WTC11 (cell line): ENCODE measurements at regions not wholly inside any gene's neighbourhood (a gene's known extent, or its start where the extent isn't known, plus 50 kb on each side); places are given as distances from the start of the nearest gene placed in this dataset.

Source experiments
- CREM ChIP-seq: sonication (generic); formaldehyde crosslinking; IDR thresholded peaks from 2 replicates; pipeline ENCODE4 v1.8.1; 2022; ENCODE audit warnings: mild to moderate bottlenecking, missing genetic modification reagents, moderate library complexity
- FOXK1 ChIP-seq: sonication (generic); formaldehyde crosslinking; IDR thresholded peaks from 2 replicates; pipeline ENCODE4 v1.8.0; 2022; ENCODE audit warnings: mild to moderate bottlenecking, moderate library complexity, missing genetic modification reagents
- KAT7 ChIP-seq: sonication (generic); formaldehyde crosslinking; IDR thresholded peaks from 2 replicates; pipeline ENCODE4 v1.8.1; 2023; ENCODE audit warnings: missing genetic modification reagents, mild to moderate bottlenecking, borderline replicate concordance
- OVOL2 ChIP-seq: fragments of 250-450 bp; sonication (Bioruptor Pico); IDR thresholded peaks from 2 replicates; pipeline ENCODE4 v1.9.0; 2021; ENCODE audit warnings: mild to moderate bottlenecking, borderline replicate concordance
- RELA ChIP-seq: sonication (generic); formaldehyde crosslinking; IDR thresholded peaks from 2 replicates; pipeline ENCODE4 v1.8.1; 2022; ENCODE audit warnings: missing genetic modification reagents, mild to moderate bottlenecking, borderline replicate concordance
- TCF7 ChIP-seq: sonication (generic); formaldehyde crosslinking; IDR thresholded peaks from 2 replicates; pipeline ENCODE4 v1.8.0; 2022; ENCODE audit warnings: mild to moderate bottlenecking, low read depth, missing genetic modification reagents, moderate library complexity
- ZNF121 ChIP-seq: sonication (generic); formaldehyde crosslinking; IDR thresholded peaks from 2 replicates; pipeline ENCODE4 v1.8.0; 2023; ENCODE audit warnings: missing genetic modification reagents
- TF ChIP-seq, protein P1 (sequence below): fragments of 200-600 bp; IDR thresholded peaks from 2 replicates; pipeline ENCODE4 v1.8.0; 2022; ENCODE audit warnings: antibody characterized with exemption
- TF ChIP-seq, protein P2 (sequence below): sonication (generic); formaldehyde crosslinking; IDR thresholded peaks from 2 replicates; pipeline ENCODE4 v1.8.0; 2022; ENCODE audit warnings: missing genetic modification reagents
- TF ChIP-seq, protein P3 (sequence below): sonication (generic); formaldehyde crosslinking; IDR thresholded peaks from 2 replicates; pipeline ENCODE4 v1.8.1; 2022; ENCODE audit warnings: mild to moderate bottlenecking, moderate library complexity, missing genetic modification reagents

DNA sequence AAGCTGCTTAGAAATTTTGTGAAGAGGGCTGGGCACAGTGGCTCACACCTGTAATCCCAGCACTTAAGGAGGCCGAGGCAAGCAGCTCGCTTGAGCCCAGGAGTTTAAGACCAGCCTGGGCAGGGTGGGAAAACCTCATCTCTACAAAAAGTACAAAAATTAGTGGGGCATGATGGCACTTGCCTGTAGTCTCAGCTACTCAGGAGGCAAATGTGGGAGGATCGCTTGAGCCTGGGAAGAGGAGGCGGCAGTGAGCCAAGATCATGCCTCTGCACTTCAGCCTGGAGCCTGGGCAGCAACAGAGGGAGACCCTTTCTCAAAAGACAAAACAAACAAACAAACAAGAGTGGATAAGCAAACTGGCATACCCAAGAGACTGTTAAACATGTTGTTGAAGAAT lies 308.3 kb upstream of the ADGRB3 start:
- TF ChIP-seq, protein P1, sequence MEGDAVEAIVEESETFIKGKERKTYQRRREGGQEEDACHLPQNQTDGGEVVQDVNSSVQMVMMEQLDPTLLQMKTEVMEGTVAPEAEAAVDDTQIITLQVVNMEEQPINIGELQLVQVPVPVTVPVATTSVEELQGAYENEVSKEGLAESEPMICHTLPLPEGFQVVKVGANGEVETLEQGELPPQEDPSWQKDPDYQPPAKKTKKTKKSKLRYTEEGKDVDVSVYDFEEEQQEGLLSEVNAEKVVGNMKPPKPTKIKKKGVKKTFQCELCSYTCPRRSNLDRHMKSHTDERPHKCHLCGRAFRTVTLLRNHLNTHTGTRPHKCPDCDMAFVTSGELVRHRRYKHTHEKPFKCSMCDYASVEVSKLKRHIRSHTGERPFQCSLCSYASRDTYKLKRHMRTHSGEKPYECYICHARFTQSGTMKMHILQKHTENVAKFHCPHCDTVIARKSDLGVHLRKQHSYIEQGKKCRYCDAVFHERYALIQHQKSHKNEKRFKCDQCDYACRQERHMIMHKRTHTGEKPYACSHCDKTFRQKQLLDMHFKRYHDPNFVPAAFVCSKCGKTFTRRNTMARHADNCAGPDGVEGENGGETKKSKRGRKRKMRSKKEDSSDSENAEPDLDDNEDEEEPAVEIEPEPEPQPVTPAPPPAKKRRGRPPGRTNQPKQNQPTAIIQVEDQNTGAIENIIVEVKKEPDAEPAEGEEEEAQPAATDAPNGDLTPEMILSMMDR = no peak
- no peak for TF ChIP-seq RELA (CRISPR knock-in tag)
- no peak for TF ChIP-seq CREM
- TF ChIP-seq KAT7 (CRISPR knock-in tag) = no peak
- TF ChIP-seq, protein P2, sequence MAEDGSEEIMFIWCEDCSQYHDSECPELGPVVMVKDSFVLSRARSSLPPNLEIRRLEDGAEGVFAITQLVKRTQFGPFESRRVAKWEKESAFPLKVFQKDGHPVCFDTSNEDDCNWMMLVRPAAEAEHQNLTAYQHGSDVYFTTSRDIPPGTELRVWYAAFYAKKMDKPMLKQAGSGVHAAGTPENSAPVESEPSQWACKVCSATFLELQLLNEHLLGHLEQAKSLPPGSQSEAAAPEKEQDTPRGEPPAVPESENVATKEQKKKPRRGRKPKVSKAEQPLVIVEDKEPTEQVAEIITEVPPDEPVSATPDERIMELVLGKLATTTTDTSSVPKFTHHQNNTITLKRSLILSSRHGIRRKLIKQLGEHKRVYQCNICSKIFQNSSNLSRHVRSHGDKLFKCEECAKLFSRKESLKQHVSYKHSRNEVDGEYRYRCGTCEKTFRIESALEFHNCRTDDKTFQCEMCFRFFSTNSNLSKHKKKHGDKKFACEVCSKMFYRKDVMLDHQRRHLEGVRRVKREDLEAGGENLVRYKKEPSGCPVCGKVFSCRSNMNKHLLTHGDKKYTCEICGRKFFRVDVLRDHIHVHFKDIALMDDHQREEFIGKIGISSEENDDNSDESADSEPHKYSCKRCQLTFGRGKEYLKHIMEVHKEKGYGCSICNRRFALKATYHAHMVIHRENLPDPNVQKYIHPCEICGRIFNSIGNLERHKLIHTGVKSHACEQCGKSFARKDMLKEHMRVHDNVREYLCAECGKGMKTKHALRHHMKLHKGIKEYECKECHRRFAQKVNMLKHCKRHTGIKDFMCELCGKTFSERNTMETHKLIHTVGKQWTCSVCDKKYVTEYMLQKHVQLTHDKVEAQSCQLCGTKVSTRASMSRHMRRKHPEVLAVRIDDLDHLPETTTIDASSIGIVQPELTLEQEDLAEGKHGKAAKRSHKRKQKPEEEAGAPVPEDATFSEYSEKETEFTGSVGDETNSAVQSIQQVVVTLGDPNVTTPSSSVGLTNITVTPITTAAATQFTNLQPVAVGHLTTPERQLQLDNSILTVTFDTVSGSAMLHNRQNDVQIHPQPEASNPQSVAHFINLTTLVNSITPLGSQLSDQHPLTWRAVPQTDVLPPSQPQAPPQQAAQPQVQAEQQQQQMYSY (CRISPR knock-in tag) = no peak
- TF ChIP-seq FOXK1 = no peak
- TF ChIP-seq, protein P3, sequence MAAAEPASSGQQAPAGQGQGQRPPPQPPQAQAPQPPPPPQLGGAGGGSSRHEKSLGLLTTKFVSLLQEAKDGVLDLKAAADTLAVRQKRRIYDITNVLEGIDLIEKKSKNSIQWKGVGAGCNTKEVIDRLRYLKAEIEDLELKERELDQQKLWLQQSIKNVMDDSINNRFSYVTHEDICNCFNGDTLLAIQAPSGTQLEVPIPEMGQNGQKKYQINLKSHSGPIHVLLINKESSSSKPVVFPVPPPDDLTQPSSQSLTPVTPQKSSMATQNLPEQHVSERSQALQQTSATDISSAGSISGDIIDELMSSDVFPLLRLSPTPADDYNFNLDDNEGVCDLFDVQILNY (CRISPR knock-in tag) = no peak
- TF ChIP-seq OVOL2 (CRISPR knock-in tag) = no peak
- TF ChIP-seq ZNF121 (CRISPR knock-in tag) = no peak
- TF ChIP-seq TCF7 (CRISPR knock-in tag) = no peak
